HG02884 (cell line): ENCODE measurements at regions not wholly inside any gene's neighbourhood (a gene's known extent, or its start where the extent isn't known, plus 50 kb on each side); places are given as distances from the start of the nearest gene placed in this dataset.
"Not testable (repeated sequence)": the region's sequence is repeated elsewhere in the genome, so short reads cannot be mapped to it uniquely, and the experiment has no call there.

Experiments used
- ATAC-seq: cut with Tn5 transposase; IDR thresholded peaks from one replicate; pipeline ENCODE4 v1.9.1; 2021; ENCODE audit warnings: mild to moderate bottlenecking, moderate library complexity; ENCODE audit not compliant: unreplicated experiment

GRCh38 chr10:26952094-26952493 lies 91.3 kb upstream of the ABI1 start:
- ATAC-seq: no peak

GRCh38 chr10:26951650-26952049 lies 90.9 kb upstream of the ABI1 start:
- ATAC-seq: no peak

GRCh38 chr10:26950934-26951333 lies 90.2 kb upstream of the ABI1 start:
- ATAC-seq: no peak

- ATAC-seq: no peak
Observed at GRCh38 chr10:26946102-26946811, 85.5 kb upstream of the ABI1 start.

- ATAC-seq: no peak
Observed at GRCh38 chr10:26944261-26944882, 83.6 kb upstream of the ABI1 start.

- ATAC-seq: no peak
Observed at GRCh38 chr10:26939962-26940354, 79.2 kb upstream of the ABI1 start.

- no peak for ATAC-seq
Observed at GRCh38 chr10:26939290-26939961, 78.7 kb upstream of the ABI1 start.

- ATAC-seq: no peak
Observed at GRCh38 chr10:26938578-26938977, 77.8 kb upstream of the ABI1 start.

GRCh38 chr10:26937371-26937770 lies 76.6 kb upstream of the ABI1 start:
- no peak for ATAC-seq

GRCh38 chr10:26934190-26934589 lies 73.4 kb upstream of the ABI1 start:
- ATAC-seq: not testable (repeated sequence)

GRCh38 chr10:26932576-26932975 lies 71.8 kb upstream of the ABI1 start:
- no peak for ATAC-seq

- ATAC-seq: peak; percentile 50
Observed at GRCh38 chr10:26931223-26931622, 70.5 kb upstream of the ABI1 start.

GRCh38 chr10:26922824-26923223 lies 62.1 kb upstream of the ABI1 start:
- not testable (repeated sequence) for ATAC-seq

GRCh38 chr10:26919156-26919860 lies 58.5 kb upstream of the ABI1 start:
- not testable (repeated sequence) for ATAC-seq

GRCh38 chr10:26914898-26915297 lies 54.1 kb upstream of the ABI1 start:
- no peak for ATAC-seq

GRCh38 chr10:26911811-26912461 lies 51.2 kb upstream of the ABI1 start:
- peak; percentile 84 for ATAC-seq
